Stimulated activated CD8-positive, alpha-beta memory T cell treated with anti-CD3 and anti-CD28 coated beads, Interleukin-15, amount 100 ng/mL, for 48 hours (primary cell): ENCODE measurements at regions not wholly inside any gene's neighbourhood (a gene's known extent, or its start where the extent isn't known, plus 50 kb on each side); places are given as distances from the start of the nearest gene placed in this dataset.
"Not testable (repeated sequence)": the region's sequence is repeated elsewhere in the genome, so short reads cannot be mapped to it uniquely, and the experiment has no call there.

ENCODE experiments used
- DNase-seq, 2 donors: peaks; one replicate each; pipeline ENCODE4 v3.0.0-alpha.2; 2020; ENCODE audit warnings: low read depth in 2 of 2

DNA sequence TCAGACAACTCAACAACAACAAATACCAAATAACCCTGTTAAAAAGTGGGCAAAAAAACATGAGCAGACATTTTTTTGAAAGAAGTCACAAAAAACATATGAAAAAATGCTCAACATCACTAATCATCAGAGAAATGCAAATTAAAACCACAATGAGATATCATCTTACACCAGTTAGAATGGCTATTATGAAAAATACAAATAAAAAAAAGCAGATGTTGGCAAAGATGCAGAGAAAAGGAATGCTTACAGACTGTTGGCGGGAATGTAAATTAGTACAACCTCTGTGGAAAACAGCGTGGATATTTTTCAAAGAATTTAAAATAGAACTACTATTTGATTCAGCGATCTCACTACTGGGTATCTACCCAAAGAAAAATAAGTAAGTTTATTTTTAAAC lies 114.0 kb downstream of the SLC38A4 start:
- no peak for DNase-seq

DNA sequence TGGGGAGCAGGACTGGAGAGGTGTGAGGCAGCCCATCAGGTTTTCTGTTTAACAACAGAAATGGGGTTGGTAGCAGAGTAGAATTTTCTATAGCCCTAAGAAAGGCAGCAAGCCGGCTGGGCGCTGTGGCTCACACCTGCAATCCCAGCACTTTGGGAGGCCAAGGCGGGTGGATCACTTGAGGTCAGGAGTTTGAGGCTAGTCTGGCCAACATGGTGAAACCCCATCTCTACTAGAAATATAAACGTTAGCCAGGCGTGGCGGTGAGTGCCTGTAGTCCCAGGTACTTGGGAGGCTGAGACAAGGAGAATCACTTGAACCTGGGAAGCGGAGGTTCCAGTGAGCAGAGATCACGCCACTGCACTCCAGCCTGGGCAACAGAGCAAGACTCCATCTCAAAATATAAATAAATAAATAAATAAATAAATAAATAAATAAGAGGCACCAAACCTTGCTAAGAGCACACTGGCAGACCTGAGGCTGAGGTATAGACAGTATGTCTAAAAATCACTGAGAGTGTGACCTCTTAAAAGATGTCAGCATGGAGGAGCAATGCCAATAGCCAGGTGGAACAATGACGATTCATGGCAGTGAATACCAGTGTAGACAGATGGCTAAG lies 115.6 kb downstream of the SLC38A4 start:
- DNase-seq, result no peak

DNA sequence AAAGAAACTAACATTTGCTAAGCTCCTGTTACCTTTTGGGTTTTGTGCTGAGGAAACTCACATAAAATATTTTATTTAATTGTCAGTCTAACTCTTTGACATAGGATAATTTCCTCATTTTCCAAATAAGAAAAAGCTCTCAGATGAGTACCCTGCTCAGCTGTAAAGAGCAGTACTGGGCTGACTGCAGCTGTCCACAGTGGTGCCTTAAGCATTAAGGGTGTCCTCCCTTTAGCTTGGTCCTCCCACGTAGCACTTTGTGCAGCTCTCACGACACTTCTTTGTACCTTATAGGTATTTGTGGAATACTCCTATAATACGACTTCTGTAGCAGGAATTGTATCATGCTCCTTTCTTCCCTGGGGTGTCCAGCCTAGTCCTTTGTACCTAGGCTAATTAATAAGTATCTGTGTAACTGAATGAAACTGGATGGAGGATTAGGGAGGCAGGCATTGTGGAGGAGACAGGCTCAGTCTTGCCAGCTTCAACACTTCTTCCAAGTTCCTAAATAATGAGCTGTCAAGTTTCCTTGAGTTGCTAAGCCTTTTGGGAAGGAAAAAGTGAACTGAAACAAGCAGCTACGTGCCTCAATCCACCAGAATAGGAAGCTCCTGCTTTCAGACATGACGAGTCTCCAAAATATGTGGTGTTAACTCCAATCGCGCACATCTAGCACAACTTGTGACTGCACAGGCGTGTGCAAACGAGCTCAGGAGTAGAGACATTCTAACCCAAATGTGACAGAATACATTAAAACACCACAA lies 123.0 kb downstream of the SLC38A4 start:
- no peak for DNase-seq

DNA sequence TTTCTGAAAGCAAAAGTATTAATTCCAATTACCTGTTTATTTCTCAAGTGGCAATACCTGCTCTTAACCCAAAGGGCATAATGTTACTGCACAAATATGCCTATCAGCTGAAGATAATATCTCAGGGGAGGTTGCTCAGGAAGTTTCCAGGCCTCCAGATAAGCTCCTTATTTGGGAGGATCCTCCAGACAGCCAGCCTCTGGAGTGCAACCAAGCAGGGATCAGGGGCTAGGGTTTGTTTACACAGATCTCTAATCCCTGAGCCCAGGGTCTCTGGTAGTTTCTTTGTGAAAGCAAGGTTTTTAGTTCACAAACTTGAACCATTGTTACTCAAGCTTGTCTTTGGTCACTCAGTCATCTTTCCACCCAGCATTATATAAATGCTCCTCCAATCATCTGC lies 124.4 kb downstream of the SLC38A4 start:
- no peak for DNase-seq

DNA sequence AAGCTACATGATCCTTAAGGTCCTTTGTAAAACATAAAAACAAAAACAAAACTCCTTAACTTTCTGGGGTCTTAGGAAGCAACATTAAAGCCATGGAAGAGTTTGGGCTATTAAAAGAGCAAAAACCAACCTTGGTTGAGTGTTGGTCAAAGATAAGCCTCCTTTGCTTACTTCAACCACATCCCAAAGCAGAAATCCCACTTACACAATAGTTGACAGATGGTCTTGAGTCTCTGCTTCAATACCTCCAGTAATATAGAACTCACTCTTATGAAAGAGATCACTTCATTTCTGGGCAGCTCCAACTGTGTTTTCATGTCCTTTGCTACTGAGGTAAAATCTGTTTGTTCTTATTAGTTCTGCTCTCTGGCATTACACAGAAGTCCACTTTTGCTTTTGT lies 125.8 kb downstream of the SLC38A4 start:
- no peak for DNase-seq

DNA sequence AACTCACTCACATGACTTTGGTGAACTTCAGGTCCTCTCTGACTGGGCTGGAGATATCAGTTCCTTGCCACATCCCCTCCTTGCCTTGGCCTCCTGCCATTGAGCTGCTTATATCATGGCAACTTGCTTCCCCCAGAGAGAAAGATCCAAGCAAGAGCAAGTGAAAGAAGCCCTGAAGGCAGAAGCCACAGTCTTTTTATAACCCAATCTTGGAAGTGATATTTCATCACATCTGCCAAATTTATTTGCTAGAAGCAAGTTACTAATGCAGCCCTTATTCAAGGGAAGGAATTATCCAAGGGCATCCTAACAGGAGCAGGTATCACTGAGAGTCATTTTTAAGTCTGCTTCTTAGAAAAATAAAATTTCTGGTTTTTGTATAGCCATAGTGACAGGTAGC lies 127.8 kb downstream of the SLC38A4 start:
- no peak for DNase-seq

DNA sequence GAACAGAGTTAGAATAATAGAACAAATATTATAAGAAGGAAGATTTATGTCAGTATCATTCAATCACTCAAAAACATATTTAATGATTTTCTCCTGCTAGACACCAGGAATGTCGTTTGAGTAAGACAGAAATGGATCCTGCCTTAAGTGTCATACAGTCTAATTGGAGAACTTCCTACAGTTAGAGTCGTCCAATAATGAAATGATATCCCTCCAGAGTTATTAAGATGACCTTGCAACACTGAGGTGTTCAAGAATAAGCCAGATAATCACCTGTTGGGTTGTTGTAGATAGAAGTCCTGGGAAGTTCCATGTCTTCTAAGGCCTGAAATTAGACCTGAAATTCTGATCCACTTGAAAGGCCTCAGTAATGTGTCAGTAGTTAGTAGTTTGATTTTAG lies 132.3 kb downstream of the SLC38A4 start:
- DNase-seq, result no peak

DNA sequence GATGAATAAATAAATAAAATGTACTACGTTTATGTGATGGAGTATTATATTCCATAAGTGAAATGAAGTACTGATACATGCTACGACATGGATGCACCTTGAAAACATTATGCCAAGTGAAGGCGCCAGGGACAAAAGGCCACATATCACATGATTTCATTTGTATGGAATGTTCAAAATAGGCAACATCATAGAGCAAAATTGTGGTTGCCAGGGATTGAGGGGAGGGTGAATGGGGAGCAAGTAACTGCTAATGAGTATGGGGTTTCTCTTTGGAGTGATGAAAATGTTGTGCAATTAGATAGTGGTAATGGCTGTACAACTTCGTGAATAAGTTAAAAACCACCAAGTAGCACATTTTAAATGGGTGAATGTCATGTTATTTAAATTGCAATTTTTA lies 132.8 kb downstream of the SLC38A4 start:
- no peak for DNase-seq

DNA sequence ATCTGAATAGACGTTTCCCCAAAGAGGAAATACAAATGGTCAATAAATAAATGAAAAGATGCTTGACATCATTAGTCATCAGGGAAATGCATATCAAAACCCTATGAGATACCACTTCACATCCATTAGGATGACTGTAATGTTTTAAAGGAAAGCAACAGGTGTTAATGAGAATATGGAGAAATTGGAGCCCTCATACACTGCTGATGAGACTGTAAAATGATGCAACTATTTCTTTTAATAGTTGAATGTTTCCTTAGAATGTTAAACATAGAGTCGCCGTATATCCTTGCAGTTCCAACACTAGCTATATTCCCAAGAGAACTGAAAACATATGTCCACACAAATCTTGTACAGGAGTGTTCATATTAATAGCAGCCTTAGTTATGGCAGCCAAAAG lies 133.2 kb downstream of the SLC38A4 start:
- DNase-seq, result no peak

DNA sequence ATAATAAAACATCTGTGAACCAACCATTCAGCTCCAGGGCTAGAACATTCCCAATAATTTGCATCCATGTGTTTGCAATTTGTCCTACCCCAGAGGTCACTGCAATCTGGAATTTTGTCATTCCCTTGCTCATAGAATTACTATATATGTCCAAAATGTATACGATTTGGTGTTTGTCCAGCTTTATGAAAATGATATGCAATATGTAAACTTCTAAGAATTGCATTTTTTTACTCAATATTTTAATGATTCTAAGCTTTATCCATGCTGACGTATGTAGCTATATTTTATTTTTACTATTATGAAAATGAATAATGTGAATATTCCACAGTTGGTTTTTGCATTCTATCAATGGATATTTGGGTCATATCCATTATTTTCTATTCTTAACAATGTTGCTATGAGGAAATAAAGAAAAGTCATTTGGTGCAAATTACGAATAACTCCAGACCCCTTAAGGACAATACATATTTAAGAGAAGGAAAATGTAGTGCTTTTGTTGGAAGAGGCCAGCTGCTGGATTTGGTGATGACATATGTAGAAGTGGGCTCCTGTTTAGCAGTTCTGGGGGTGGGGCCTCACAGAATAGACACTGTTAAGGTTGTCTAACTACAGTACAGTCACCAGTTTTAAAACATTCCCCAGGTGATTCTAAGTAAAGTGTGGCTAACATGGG lies 139.4 kb downstream of the SLC38A4 start:
- no peak for DNase-seq

DNA sequence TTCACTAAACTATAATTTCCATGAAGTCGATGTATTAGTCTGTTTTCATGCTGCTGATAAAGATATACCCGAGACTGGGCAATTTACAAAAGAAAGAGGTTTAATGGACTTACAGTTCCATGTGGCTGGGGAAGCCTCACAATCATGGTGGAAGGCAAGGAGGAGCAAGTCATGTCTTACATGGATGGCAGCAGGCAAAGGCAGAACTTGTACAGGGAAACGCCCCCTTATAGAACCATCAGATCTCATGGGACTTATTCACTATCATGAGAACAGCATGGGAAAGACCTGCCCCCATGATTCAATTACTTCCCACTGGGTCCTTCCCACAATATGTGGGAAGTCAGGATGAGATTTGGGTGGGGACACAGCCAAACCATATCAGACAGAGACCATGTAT lies 141.6 kb downstream of the SLC38A4 start:
- DNase-seq, result not testable (repeated sequence)

DNA sequence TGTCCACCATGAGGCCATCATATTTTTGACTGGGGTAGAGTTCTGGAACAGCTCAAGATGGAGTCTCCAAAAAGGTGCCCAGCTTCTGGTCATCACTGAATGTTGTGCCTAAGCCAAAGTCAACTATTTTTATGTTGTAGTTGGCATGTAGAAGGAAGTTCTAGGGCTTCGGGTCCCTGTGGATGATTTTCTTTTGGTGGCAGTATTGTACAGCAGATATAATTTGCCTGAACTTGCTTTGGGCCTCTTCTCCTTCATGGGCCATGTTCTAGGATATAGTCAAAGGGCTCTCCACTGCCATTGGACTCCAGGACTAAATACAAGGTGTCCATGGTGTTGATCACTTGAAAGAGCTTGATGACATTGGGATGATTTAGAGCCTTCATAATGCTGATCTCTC lies 143.6 kb downstream of the SLC38A4 start:
- no peak for DNase-seq

DNA sequence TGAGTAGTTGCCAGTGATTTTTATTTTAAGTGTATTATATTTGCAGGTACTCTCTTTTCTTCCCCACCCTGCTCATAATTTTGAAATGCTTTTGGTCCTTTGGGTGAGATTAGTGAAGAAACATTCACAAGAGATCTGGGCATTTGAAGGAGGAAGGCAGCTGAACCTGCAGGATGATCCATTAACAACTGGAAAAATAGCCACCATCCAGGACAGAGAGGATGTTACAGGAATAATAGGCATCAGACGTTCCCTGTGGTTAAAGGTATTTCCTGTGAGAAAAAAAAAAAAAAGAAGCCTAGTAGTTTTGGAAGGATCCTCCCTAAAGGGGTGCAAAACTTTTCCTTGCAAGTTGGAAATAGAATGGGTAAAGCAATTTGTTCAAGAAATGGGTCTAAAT lies 145.3 kb downstream of the SLC38A4 start:
- DNase-seq, result no peak

DNA sequence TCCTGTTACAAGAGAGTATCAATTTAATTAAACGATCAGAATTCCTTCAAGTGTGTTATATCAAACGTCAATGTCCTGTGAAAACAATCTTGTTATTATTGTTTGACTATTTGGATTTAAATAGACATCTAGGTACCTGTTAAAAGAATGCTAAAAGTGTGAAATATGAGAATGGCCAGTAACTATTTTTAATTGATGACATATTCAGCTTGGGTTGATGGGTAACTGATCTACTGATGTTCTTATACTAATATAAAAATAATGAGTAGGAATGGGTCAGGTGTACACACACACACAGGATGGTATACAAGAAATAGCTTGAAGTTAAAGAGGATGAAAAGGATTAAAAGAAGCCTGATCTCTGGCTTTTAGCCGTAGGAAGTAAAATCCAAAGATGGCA lies 146.0 kb downstream of the SLC38A4 start:
- DNase-seq, result no peak

DNA sequence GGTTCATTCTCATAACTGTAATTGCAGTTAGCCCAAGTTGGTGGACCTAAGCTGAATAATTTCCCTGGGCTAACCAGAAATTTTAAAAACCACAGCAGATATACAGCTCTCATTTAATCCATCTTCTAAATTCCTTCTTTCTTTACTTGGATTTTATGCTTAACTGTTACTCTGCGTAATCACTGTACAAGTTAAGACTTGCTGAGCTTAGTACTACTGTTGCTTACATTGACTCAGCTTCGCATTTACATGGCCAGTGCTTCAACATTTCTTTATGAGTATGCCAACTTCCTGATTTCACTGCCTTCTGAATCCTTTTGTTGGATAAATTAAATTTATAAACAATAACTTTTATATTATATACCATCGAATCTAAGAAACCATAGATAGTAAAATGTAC lies 147.4 kb downstream of the SLC38A4 start:
- no peak for DNase-seq

DNA sequence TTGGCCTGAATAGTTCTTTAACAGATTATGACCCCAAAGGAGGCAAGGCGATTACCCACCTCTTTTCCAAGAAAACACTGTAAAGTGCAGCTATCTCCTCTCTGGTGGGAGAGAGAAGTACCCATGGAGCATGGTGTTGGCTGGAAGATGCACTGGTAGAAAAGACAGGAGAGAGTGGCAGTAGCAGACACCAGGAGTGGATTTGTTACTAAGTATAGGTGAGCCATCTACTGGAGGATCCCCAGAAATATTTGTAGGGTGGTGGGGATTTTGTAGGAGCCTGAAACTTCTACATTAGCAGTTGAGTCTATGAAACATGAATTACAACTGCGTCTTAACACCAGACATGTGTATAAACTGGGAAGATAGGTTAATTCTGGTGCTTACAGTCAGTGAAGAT lies 148.0 kb downstream of the SLC38A4 start:
- no peak for DNase-seq

DNA sequence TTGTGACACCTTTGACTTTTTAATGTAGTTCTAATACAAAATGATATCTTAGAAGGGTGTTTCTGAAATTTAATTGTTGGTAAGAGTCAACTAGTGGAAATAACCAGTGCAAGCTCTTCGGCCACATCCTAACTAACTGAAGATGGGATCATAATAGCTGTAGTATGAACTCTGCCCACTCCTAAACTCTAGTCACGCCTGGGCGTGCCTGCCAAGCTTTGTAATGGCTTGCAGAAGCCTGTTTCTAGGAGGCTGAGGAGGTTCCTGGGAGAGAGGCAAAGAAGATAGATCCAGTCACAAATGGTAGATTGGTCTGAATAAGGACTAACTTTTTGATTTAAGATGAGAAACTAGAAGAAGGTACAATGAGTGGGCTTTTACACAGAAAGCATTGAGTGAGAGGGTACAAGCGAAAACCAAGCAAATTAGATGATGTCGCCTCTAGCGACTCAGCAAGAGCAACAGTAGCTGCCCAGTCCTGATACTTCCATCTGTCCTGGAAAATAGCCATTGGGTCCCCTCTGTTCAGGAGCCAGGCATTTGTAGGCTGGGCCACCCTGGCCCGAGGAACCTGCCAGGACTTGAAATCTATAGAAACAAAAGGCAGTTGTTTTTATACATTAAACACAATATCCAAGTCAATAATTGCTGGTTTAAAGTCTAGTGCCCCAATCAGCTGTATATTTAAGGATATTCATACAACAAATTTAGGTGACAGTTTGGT lies 148.8 kb downstream of the SLC38A4 start:
- DNase-seq, result no peak

DNA sequence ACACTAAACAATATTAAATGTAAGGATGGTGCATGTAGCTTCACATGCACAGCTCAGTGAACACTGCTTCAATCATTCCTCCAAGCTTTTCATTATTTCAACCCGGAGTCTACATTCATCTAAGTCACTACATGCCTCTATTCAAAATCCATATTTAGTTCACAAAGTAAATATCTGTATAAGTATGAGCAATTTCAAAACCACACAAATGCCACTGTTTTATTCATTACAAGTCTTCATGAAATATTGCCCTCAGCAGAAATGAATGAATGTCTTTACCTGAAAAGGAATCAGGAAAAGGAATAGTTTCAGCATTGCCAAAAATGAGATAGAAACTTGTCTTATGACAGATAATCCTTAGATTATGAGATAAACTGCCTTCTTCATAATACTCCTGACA lies 149.4 kb downstream of the SLC38A4 start:
- no peak for DNase-seq

DNA sequence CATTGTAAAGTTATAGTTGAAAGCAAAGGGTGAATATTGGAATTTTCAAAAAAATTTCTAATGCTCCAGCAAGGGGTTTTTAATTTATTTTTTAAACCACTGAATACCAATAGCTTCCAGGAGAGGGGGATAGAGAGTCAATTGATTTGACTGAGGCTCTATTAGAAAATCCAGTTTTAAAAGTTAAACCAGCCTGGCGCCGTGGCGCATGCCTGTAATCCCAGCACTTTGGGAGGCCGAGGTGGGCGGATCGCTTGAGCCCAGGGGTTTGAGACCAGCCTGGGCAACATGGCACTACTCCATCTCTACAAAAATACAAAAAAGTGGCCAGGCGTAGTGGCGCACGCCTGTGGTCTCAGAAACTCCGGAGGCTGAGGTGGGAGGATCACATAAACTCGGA lies 150.1 kb downstream of the SLC38A4 start:
- DNase-seq, result no peak

DNA sequence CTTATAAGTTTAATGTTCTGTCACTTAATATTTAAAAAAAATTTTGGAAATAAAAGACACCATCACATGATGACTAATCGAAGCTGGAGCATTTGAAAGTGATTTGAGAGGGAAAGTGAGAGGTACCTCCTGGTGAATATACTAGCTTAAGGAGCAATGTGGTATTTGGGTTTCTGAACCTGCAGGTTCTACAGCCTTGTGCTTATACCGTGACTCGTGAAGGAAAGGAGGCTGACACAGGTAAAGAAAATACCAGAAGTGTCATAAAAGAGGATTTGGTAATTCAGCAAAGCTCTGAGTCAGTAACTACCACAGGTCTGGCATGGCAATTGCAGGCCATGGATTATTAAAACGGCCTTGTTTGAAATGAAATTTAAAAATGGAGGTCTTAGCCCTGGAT lies 151.0 kb downstream of the SLC38A4 start:
- DNase-seq, result no peak

DNA sequence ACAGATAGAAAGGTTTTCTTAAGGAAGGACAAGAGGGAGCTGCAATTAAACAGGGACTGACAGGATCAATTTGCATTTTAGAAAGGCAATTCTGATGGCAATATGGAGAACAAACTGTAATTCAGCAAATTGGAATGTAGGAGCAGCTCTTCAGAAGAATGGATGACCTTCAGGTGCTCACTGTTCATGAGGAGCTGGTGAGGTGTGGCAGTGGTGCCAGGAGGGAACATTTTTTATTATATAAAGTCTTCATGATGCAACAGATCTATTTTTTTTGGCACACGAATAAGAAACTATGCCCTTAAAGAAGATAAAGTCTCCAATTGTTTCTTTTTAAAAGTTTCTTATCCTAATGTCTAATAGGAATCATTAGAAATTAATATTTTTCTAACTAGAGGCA lies 151.7 kb downstream of the SLC38A4 start:
- DNase-seq, result no peak

DNA sequence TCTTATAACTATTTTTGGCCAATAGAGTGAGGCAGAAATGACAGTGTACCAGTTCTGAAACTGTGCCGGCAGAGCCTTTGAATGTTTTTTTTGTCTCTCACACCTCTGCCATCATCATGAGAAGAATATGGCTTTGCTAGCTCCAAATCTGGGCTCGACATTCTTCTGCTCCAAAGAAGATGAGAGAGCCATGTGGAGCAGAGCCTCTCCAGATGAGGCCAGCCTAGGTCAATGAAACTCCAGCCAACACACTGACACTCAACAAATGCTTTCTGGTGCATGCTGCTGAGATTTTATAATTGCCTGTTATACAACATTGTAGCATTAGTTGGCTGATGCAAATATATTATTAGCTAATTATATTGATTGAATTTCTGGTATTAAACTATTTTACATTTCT lies 154.7 kb downstream of the SLC38A4 start:
- no peak for DNase-seq

DNA sequence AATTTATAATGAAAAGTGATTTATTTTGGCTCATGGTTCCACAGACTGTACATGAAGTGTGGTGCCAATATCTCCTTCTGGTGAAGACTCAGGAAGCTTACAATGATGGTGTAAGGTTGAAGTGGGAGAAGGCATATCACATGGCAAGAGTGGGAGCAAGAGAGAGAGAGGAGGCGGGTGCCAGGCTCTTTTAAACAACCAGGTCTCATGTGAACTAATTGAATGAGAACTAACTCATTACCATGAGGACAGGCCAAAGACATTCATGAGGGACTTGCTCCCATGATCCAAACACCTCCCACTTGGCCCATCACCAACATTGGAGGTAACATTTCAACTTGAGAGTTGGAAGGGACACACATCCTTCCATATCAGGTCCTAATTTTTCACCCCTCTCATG lies 155.2 kb downstream of the SLC38A4 start:
- DNase-seq, result no peak
